AG20443 (cell line): ENCODE measurements at regions not wholly inside any gene's neighbourhood (a gene's known extent, or its start where the extent isn't known, plus 50 kb on each side); places are given as distances from the start of the nearest gene placed in this dataset.
"Not testable (repeated sequence)": the region's sequence is repeated elsewhere in the genome, so short reads cannot be mapped to it uniquely, and the experiment has no call there.

Experiments used
- DNase-seq: peaks from one replicate; pipeline ENCODE4 v3.0.0; 2012; ENCODE audit warnings: low spot score, mixed read lengths

DNA sequence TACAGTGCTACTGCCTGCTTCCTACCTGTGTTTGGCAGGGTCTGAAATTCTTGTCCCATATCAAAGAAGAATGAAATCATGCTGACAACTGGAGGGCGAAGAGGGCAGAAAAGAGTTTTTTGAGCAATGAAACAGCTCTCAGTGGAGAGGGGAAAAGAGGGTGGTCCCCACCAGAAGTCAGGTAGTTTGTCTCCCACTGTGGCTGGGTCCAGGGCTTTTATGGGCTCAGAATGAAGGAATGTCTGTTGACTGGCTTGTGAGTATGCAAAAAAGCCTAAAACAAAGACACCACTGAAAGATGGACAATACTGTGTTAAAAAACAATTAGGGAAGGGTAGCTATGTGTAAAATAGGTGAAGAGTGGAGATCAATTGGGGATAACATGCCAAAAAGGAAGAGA, 115.0 kb downstream of the ADAM29 start:
- DNase-seq: no peak

DNA sequence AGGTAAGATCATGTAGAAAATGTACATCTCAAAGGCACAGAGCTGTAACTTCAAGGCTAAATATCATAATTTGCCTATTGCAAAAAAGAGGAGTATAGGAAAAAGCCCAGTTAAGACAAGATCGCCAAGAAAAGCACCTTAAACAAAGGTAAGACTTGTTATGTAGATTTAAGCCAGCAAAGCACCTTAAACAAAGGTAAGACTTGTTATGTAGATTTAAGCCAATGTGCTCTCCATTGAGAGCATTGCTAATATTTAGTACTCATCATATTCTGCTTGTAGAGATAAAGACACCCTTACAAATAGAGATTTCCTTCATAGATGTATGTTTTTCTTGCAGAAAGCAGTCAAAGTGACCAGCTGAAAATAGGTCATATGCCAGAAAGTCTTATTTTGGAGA, 115.8 kb downstream of the ADAM29 start:
- no peak for DNase-seq

DNA sequence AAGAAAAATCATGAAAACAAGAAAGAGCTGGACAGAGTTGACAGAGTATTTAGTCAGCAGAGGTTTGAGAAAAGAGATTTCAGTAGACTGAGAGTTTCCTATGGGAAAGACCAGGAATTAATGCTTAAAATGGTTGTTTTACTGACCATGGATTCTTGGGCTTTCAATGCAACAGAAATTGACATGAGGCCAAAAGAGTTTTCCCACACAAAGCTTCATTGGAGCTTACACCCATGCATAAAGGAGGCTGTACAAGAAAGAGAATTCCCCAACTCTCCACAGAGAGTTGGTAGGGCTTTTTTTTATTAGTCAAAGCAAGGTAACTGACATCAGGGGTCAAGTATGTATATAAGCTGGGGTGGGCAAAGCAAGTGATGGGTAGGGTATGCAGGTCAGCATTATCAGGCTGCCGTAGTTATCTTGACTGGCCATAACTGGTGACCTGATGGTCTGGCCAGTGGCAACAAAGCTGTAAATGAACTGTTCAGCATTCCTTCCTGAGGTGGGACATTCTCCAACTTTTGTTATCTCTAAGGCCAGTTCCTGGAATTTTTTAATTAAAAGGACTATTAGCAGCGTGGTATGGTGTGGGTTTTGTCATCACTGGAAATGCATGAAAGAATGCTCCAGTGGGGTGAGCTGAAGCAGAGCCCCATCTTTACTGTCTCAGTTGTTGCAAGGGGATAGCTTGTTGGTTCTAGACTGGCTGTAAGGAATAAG, 117.0 kb downstream of the ADAM29 start:
- DNase-seq: no peak

DNA sequence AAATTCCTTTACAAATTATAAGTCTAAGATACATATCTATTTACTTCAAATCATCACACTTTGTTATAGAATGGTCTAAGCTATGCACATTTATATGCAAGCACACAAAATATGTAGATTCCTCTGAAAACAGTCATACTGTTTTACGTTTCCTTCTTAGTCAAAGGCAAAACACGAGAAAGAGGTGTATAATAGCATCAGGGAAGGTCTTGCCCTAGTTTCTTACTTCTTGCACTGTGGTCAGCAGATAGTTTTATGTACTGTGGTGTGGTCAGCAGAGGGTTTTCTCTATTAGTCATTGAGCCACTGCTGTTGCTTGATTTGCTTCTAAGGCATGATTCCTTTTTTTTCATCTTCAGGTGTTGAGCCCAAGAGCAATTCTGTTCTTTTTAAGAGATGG, 117.7 kb downstream of the ADAM29 start:
- DNase-seq: peak; percentile 19

DNA sequence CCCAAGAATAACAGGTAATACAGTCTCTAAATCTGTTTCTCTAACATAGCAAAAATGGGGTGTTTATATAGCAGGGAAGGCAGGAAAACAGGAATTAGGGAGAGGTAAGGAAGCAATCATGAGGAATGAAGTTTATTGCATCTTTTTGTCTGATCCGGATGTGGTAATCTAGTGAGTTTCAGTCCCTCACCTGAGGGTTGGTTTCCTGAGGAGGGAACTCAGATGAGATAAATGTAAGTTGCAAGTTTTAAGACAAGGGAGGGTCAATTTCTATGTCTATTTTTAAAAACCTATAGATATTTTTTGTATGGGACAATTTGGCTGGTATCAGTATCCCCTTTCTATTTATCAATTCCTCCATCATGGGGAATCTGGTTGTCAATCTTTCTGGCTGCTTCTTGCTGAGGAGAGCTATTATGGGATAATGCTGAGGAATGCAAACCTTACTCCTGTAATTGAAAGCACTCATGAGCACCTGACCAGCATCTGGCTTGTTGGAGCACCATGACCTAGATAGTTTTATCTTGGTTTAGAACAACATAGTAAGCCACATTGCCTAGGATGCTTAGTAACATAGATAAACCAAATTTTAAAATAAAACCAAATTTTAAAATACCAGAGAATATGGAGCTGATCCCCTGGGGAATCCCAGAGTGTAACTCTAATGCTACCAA, 130.1 kb downstream of the ADAM29 start:
- DNase-seq: no peak

DNA sequence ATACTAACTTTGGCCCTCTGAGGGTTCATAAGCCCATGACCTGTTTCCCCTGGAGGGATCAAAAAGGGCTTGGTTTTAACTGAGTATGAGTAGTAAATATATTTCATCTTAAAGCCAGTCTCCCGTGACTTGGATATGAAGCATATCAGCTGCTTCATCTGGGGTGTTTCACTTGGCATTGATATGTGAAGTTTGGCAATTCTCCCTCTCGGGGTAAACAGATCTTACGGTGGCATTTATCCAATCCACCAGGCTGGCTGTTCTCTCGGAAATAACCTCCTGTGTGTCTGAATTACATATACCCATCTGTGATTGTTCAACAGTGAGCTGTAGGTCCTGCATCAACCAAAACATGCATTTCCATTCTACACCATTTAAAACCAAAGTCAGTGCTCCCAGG, 130.7 kb downstream of the ADAM29 start:
- no peak for DNase-seq

DNA sequence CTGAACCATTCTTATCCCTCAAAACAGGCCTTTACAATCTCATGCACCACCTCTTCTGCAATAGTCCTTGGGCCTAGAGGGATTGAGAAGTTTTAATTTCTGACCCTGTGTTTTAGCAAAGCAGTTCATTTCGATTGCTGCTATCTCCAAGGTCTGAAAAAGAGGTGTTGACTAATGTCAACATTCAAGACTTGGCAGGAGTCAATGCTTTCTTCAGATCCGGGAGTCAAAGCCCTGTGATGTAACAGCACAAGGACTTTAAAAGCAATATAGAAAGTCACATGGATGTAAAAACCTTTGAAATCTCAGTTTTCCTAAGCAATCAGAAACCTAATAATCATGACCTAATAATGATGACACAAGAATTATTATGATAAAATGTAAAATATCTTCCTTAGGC, 133.8 kb downstream of the ADAM29 start:
- DNase-seq: no peak

DNA sequence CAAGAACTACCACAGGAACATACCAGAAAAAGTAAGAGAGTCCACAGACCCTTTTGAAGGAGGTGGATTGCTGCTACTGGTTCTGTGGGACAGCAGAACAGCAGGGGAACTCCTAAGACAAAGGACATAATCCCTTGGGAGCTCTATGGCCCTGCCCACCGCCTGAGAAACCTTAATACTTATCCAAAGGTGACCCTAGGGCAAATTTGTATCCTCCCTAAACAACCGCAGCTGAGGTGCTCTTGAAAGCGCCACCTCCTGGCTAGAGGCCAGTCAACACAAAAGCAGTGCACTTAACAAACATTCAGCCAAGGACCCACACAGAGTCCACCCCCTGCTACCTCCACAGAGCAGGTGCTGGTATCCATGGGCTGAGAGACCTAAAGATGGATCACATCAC, 136.8 kb downstream of the ADAM29 start:
- DNase-seq: no peak

DNA sequence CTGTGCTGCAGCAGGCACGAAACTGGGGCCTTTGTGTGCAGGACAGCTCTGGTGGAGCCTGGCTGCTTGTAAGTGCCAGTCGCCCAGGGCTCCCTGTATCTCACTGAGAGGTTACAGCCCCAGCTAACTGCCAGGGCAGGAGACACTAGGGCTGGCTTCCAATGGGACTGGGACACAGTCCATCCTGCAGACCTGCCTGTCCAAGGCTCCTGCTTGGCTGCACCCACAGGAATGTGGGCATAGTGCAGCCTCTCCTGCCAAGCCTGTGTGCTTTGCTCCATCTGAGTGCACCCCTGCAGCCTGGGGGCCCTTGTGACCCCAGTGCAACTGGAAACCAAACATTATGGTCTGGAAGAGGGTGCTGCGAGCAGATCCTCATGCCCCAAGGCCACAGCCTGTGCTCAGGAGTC, 144.0 kb downstream of the ADAM29 start:
- no peak for DNase-seq

DNA sequence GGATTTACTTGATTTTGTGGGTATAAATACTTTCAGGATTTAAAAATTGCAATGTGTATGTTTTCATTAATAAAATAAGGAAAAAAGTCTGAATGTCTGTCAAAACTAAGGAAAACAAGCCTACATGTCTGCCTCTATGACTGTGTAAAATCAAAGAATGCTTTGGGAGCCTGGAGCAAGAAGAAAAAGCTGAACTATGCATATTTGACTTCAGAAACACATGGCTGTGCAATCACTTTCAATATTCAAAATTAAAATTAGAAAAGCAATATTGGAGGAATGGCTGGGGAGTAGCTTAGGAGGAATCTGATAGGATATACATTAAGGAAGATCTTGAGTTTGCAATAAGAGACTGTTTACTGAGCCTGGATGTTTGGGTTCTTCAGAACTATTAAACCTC, 147.1 kb downstream of the ADAM29 start:
- no peak for DNase-seq

DNA sequence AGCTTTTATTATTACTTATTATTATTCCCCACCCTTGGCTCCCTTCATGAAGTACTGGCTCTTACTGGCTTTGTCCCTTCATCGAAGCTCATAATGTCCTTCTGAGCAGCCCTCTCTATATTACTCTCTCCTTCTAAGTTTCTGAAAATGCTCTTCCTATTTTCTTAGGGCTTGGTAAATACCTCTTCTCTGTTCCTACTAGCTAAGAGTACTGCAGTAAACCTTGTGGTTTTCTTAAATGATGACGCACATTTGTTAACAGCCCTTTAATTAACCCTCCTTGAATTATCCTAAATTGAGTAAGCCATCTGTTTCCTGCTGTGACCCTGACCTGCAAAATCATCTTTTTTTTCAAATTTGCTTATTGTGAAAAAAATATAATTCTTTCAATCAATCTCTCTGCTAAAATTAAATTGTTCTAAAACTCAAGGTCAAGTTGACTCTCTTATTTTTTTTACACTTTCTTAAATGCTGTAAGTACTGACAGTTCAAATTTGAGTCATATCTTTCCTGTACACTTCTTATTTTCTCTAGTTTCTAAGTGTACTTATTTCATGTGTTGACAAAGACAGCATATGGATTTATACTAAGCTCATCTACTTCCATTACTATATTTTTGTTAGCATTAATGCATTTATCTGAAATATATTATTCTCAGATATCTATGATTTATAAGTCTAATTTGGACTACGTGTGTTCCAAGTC, 148.9 kb downstream of the ADAM29 start:
- DNase-seq: no peak

DNA sequence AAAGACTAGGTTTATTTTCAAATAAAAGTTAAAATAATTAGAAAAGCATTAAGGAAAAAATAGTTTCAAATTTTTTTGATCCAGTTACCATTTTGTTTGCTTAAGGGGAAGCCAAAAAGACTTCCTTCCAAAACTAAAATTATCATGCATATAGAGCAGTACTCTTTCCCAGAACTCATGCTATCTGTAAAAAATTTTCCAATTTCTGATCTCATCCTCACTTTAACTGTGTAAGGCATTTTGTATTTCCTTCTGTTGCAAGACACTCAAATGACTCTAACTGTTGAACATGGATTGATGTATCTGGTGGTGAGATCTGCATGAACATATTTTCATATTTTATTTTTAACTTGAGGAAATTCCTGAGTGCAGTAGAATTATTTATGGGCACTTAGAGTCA, 150.1 kb downstream of the ADAM29 start:
- no peak for DNase-seq

DNA sequence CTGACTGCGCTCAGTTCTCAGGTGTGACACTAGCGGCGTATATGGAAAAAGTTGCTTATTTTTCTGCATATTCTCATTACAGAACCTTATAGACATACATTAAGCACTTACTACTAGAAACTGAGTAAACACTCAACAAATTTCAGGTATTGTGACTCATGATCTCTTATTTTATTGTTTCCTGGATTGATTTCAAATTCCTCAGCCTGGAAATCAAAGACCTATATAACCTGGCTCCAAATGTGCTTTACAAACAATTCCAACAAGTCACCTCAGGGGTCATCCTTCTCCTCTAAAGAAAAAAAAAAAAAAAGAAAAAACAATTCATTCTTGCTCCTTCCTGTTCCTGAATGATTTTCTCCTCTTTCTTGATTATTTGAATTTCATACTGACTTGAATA, 152.3 kb downstream of the ADAM29 start:
- no peak for DNase-seq

DNA sequence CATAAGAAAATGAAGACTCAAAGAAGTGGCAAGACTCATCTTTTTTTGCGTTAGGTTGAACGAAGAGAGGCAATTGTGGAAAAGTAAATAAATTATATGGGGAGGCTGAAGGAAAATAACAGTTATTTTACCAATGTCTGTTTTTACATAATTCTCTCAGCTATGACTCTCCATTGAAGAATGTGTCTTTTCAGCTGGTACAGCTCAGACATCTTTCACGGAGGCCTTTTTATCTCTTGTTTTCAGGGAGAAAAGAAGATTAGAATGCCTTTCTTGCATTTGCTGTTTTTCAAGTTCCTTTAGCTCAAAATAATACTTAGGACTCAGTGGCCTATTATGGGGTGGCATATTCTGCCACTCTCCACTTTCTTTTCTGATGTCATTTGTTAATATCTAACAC, 153.0 kb downstream of the ADAM29 start:
- DNase-seq: no peak

DNA sequence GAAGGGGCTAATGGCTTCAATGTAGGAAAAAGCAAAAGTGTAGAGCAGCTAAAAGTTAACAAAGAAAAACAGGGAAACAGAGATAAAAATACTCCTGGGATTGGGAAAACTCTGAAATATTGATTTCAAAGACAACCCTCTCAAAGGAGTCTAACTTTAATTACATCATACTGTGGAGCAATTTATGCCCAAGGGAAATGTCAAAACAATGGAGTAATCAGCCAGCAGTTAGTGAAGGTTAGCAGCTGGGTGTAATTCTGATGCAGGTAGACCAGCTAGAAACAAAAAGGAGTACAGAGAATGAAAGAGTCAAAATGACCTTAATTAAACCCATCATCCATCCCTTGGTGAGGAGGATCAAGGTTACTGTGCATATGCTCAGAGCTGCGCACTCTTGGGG, 169.0 kb downstream of the ADAM29 start:
- no peak for DNase-seq

DNA sequence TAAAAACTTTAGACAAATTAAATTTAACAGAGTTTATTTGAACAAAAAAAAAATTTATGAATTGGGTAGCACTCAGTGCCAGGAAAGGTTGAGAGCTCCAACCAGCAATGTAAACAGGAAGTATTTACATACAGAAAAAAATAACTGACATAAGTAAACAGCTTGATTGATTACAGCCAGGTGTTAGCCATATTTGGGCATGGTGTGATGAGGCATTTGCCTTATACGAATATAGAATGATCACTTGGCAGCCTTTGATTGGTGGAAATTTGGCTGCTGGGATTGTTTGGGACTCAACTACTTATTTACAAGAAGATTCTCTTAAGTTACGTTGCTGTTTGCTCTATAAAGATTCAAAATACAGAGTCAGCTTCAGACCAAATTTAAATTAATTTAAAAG, 172.0 kb downstream of the ADAM29 start:
- no peak for DNase-seq

DNA sequence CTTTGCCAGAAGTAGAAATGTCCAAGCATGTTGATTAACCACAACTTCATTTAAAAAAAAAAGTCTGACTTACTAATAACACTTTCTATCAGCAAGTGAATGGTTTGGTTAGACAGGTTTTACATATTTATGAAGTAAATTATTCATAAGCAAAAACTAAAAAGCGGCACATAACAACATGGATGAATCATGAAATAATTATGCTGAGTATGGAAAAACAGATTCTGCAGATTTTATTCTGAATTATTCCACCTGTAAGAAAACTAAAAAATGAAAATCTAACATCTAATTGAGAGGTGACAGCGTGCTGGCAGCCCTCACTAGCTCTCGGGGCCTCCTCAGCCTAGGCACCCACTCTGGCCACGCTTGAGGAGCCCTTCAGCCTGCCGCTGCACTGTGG, 173.5 kb downstream of the ADAM29 start:
- DNase-seq: no peak

DNA sequence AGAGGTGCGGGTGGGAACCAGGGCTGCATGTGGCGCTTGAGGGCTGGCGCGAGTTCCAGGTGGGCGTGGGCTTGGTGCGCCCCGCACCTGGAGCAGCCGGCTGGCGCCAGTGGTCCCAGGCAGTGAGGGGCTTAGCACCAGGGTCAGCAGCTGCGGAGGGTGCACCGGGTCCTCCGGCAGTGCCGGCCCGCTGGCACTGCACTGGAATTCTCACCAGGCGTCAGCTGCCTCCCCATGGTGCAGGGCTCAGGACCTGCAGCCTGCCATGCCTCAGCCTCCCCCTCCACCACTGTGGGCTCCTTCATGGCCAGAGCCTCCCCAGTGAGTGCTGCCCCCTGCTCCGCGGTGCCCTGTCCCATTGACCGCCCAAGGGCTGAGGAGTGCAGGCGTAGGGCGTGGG, 174.0 kb downstream of the ADAM29 start:
- no peak for DNase-seq

DNA sequence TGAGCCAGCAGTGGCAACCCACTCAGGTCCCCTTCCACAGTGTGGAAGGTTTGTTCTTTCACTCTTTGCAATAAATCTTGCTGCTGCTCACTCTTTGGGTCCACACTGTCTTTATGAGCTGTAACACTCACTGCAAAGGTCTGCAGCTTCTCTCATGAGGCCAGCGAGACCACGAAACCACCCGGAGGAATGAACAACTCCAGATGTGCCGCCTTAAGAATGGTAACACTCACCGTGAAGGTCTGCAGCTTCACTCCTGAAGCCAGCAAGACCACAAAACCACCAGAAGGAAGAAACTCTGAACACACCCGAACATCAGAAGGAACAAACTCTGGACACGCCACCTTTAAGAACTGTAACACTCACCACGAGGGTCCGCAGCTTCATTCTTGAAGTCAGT, 174.9 kb downstream of the ADAM29 start:
- not testable (repeated sequence) for DNase-seq

DNA sequence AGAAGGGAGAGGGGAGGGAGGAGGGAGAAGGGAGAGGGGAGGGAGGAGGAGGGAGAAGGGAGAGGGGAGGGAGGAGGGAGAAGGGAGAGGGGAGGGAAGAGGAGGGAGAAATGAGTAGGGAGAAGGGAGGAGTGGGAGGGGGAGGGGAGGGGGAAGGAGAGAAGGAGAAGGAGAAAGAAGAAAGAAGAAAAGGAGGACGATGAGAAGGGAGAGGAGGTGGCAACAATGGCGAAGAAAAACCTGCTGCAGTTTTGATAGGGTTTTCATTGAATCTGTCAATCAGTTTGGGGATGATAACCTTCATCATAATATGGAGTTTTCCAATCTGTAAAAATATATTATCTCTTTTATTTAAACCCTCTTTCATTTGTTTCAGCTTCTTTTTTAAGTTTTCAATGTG, 185.2 kb downstream of the ADAM29 start:
- no peak for DNase-seq

DNA sequence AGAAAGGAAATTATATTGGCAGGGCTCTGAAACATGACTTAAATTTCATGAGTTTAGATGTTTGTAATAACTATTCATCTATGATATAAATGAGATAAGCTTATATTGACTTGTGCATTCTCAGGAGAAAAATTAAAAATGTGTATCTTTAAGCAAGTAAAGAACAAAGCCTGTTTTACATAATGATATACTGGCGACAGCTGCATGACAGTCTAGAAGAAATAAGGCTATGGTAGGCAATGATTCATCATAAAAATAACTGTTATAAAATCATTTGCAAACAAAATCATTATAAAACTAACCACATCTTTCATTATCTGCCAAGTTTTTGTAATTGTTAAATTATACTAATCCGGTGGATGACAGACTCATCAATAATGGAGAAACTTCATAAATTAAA, 188.1 kb downstream of the ADAM29 start:
- DNase-seq: no peak

DNA sequence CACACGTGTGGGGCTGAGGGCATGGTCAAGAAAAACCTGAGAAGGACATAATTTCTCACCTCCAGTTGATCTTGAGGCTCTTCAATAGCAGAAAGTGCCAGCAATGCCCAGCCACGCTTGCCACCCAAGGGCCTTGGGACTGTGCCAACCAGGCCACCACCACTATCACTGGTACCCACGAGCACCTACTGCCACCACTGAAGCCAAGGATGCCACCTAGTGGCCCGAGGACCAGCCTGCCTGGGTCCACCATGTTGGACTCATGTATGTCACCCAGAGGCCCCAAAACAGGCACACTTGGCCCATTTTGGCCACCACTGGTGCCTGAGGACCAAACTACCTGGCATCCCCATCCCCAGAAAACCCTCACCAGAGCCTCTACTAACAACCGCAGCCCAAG, 191.8 kb downstream of the ADAM29 start:
- no peak for DNase-seq

DNA sequence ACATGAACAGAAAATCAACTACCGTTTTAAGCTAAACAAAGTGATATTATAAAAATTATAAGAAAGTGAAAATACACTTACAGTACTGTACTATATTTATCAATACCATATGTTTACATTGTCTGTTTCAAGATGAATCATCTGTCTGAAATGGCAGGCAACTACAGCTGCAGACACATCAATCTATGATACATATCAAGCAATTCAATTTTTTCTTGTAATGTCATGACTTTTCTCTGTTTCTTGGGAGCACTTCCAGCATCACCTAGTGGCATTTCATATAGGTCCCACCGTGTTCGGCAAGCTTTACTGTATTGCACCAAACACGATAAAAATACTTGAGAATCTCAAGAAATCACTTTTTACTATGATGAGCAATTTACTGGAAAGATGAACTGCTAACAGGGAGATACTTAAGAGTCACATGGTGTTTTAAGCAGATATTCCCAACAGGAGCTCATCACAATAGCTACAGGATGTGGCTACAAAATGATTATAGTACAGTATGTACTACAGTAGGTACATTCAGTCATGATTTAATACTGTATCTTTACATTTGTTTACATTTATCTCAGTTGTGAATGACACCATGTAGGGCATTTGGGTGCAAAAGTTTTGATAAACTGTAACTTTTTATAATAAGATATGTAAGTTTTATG, 207.4 kb downstream of the ADAM29 start:
- no peak for DNase-seq
